Stomach (tissue), 4 donors: ENCODE measurements at regions not wholly inside any gene's neighbourhood (a gene's known extent, or its start where the extent isn't known, plus 50 kb on each side); places are given as distances from the start of the nearest gene placed in this dataset.

Source experiments
- EP300 ChIP-seq: sonication (generic); formaldehyde crosslinking; IDR thresholded peaks from one replicate; pipeline ENCODE4 v1.6.1; 2017; ENCODE audit warnings: antibody characterized with exemption
- TF ChIP-seq, protein P1 (sequence below), 7 experiments: fragments of 450-650 bp in 4 of 7; fragments of 200-600 bp in 3 of 7; sonication (generic) in 3 of 7; IDR thresholded peaks; one replicate each; pipeline ENCODE4 v1.5.1; 2016 to 2019; ENCODE audit warnings: antibody characterized with exemption in 7 of 7, control low read depth in 2 of 7, mild to moderate bottlenecking in 1 of 7

DNA sequence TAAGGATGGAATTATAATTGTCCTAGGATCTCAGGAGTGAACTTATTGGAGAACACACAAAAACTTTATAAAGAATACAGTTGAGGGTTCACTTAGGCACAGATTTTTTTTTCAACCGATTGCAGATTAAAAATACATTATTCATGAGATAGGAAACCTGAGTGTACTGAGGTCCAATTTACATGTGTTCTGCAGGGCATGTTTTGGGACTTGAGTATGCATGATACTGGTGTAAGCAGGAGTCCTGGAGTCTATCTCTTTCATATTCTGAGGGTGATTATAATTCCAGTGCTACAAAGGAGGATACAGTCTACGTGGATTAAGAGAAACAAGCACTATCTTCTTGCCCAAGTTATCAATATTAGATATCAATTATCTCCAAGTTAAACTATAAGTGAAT is 139.3 kb upstream of the HSFY2 start:
- TF ChIP-seq, protein P1, sequence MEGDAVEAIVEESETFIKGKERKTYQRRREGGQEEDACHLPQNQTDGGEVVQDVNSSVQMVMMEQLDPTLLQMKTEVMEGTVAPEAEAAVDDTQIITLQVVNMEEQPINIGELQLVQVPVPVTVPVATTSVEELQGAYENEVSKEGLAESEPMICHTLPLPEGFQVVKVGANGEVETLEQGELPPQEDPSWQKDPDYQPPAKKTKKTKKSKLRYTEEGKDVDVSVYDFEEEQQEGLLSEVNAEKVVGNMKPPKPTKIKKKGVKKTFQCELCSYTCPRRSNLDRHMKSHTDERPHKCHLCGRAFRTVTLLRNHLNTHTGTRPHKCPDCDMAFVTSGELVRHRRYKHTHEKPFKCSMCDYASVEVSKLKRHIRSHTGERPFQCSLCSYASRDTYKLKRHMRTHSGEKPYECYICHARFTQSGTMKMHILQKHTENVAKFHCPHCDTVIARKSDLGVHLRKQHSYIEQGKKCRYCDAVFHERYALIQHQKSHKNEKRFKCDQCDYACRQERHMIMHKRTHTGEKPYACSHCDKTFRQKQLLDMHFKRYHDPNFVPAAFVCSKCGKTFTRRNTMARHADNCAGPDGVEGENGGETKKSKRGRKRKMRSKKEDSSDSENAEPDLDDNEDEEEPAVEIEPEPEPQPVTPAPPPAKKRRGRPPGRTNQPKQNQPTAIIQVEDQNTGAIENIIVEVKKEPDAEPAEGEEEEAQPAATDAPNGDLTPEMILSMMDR (IDR thresholded peaks at IDR 0.05): no peak
- no peak for TF ChIP-seq EP300
